ENCODE measurements at regions not wholly inside any gene's neighbourhood (a gene's known extent, or its start where the extent isn't known, plus 50 kb on each side); places are given as distances from the start of the nearest gene placed in this dataset.
"Not testable (repeated sequence)": the region's sequence is repeated elsewhere in the genome, so short reads cannot be mapped to it uniquely, and the experiment has no call there.

GRCh38 chr2:90087792-90088191 is 1396.3 kb downstream of the RPIA start:
- H3K4me3 ChIP-seq; intact Hi-C loops (cut with DNase I; ENCODE audit: low total_unique reads); H3K9me3 ChIP-seq; H3K27ac ChIP-seq; H3K36me3 ChIP-seq; H3K4me1 ChIP-seq; DNase-seq; H3K27me3 ChIP-seq (replicated peaks in 1 of 7): not testable (repeated sequence)
- TF ChIP-seq, protein P1, sequence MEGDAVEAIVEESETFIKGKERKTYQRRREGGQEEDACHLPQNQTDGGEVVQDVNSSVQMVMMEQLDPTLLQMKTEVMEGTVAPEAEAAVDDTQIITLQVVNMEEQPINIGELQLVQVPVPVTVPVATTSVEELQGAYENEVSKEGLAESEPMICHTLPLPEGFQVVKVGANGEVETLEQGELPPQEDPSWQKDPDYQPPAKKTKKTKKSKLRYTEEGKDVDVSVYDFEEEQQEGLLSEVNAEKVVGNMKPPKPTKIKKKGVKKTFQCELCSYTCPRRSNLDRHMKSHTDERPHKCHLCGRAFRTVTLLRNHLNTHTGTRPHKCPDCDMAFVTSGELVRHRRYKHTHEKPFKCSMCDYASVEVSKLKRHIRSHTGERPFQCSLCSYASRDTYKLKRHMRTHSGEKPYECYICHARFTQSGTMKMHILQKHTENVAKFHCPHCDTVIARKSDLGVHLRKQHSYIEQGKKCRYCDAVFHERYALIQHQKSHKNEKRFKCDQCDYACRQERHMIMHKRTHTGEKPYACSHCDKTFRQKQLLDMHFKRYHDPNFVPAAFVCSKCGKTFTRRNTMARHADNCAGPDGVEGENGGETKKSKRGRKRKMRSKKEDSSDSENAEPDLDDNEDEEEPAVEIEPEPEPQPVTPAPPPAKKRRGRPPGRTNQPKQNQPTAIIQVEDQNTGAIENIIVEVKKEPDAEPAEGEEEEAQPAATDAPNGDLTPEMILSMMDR (IDR thresholded peaks at IDR 0.05 in 8 of 11, conservative IDR thresholded peaks at IDR 0.05 in 3 of 11), result peak in 1 of 11 experiments; percentile 23
- 19 to 41% (median 23%) methylated on average over 2 of the region's 2 CpGs for WGBS, 5 donors

DNA sequence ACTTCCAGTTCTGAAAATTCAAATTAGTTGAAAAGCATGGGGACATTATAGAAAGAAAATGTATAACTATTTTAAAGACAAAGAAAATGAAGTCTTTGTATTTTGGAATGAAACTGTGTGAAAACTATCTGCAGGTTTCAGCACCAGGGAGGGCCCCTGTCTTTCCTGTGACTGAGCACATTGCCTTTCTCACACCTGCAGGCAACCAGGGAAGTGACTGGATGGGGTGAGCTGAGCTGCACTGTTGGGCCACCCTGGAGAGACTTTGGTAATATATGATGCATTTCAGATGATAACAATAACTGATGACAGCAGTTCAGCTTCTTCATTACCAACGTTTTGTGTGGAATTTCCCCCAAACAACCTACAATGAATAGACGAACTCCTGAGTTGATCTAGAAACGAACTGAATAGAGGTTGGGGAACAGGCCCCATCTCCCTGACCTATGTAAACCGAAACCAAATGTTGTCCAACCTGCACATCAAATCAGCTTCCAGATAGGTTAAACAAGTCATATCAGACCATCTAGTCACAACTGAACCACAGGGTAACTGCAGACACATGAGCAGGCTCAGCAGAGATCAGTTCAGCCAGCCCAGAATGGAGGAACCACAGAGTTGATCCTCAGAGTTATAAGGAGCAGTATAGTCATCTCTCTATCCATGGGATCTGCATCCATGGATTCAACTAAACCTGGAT is 1402.2 kb downstream of the RPIA start:
- intact Hi-C loops (cut with DNase I; ENCODE audit: low total_unique reads); DNase-seq; H3K4me1 ChIP-seq; H3K9me3 ChIP-seq; H3K27me3 ChIP-seq (replicated peaks in 1 of 7); H3K4me3 ChIP-seq; H3K27ac ChIP-seq; H3K36me3 ChIP-seq: not testable (repeated sequence)
- WGBS, 5 donors, result 37 to 64% (median 52%) methylated on average over 2 to 3 of the region's 4 CpGs; no CpG with 5 or more reads in 1 of the 5 donors

GRCh38 chr2:90097617-90098016 is 1406.1 kb downstream of the RPIA start:
- DNase-seq; H3K4me1 ChIP-seq; intact Hi-C loops (cut with DNase I; ENCODE audit: low total_unique reads); H3K36me3 ChIP-seq; H3K27me3 ChIP-seq (replicated peaks in 1 of 7); H3K27ac ChIP-seq; H3K4me3 ChIP-seq; H3K9me3 ChIP-seq: not testable (repeated sequence)
- WGBS, 5 donors, result 59 to 77% (median 67%) methylated on average over 2 to 4 of the region's 4 CpGs

GRCh38 chr2:90105142-90105541 is 1413.7 kb downstream of the RPIA start:
- H3K9me3 ChIP-seq; intact Hi-C loops (cut with DNase I; ENCODE audit: low total_unique reads); H3K4me3 ChIP-seq; H3K27me3 ChIP-seq (replicated peaks in 1 of 7); H3K36me3 ChIP-seq; H3K4me1 ChIP-seq; DNase-seq; H3K27ac ChIP-seq: not testable (repeated sequence)
- WGBS, 5 donors, result 24 to 33% (median 29%) methylated on average over 1 to 4 of the region's 4 CpGs; no CpG with 5 or more reads in 1 of the 5 donors

- H3K36me3 ChIP-seq; H3K4me1 ChIP-seq; H3K27ac ChIP-seq; intact Hi-C loops (cut with DNase I; ENCODE audit: low total_unique reads); H3K9me3 ChIP-seq; H3K4me3 ChIP-seq; DNase-seq; H3K27me3 ChIP-seq (replicated peaks in 1 of 7): not testable (repeated sequence)
- 35 to 45% (median 42%) methylated on average over 4 of the region's 4 CpGs for WGBS, 5 donors
These were observed 1431.9 kb downstream of the RPIA start for GRCh38 chr2:90123409-90123808.

- 76 to 94% (median 83%) methylated on average over 1 of the region's 1 CpG for WGBS, 5 donors
- H3K27ac ChIP-seq; H3K27me3 ChIP-seq (replicated peaks in 1 of 7); H3K4me3 ChIP-seq; DNase-seq; H3K9me3 ChIP-seq; H3K4me1 ChIP-seq; intact Hi-C loops (cut with DNase I; ENCODE audit: low total_unique reads); H3K36me3 ChIP-seq: not testable (repeated sequence)
These were observed 1447.6 kb downstream of the RPIA start for GRCh38 chr2:90139046-90139445.

DNA sequence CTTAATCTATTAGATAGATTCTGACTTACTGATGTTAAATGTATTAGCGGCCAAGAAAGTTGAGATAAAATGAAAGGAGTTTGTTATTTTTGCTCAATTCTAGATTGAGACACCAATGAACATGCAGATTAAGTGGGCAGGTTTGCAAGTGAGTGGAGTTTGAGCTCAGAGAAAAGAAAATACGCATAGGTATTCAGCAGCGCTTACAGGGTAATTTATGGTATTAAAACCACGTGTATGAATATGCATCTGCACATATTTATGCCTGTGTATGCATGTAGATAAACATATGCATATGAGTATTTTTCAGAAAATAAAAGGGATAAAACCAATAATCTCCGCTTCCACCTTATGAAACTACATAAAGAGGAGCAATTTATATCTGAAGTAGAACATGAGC is 1450.1 kb downstream of the RPIA start:
- WGBS, 5 donors, result 50 to 67% (median 57%) methylated on average over 5 of the region's 5 CpGs
- not testable (repeated sequence) for H3K9me3 ChIP-seq

More for the DNA sequence above, 1450.1 kb downstream of the RPIA start:
- H3K4me1 ChIP-seq; H3K27me3 ChIP-seq (replicated peaks in 1 of 7); H3K27ac ChIP-seq; H3K4me3 ChIP-seq; DNase-seq; H3K36me3 ChIP-seq; intact Hi-C loops (cut with DNase I; ENCODE audit: low total_unique reads): not testable (repeated sequence)
